ENCODE measurements at regions not wholly inside any gene's neighbourhood (a gene's known extent, or its start where the extent isn't known, plus 50 kb on each side); places are given as distances from the start of the nearest gene placed in this dataset.
"Not testable (repeated sequence)": the region's sequence is repeated elsewhere in the genome, so short reads cannot be mapped to it uniquely, and the experiment has no call there.

DNA sequence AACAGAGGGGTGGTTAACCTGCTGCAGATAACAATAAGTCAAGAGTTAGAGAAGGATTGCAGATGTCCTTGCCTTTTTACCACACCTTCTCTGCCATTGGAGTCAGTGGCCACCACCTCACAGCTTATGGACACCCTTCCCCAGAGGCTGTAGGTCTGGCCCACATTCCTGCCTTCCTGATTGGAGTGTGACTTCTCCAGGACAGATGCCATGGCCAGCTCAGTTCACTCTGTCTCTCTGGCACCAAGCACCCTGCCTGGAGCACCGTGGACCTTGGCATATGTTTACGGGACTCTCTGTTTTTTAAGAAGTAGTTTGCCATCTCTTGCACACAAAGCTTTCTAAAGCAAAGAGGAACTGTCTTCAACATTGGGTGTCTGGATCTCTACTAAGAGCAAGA lies 323.8 kb downstream of the BCL2L11 start:
- DNase-seq; H3K27me3 Mint-ChIP-seq (ENCODE audit: low read depth); H3K4me3 Mint-ChIP-seq; ATAC-seq (replicated peaks in 1 of 2); H3K27ac Mint-ChIP-seq; H3K36me3 Mint-ChIP-seq (ENCODE audit: insufficient read depth in 2 of 2); H3K4me1 Mint-ChIP-seq (ENCODE audit: low read depth); H3K9me3 Mint-ChIP-seq: not testable (repeated sequence)

DNA sequence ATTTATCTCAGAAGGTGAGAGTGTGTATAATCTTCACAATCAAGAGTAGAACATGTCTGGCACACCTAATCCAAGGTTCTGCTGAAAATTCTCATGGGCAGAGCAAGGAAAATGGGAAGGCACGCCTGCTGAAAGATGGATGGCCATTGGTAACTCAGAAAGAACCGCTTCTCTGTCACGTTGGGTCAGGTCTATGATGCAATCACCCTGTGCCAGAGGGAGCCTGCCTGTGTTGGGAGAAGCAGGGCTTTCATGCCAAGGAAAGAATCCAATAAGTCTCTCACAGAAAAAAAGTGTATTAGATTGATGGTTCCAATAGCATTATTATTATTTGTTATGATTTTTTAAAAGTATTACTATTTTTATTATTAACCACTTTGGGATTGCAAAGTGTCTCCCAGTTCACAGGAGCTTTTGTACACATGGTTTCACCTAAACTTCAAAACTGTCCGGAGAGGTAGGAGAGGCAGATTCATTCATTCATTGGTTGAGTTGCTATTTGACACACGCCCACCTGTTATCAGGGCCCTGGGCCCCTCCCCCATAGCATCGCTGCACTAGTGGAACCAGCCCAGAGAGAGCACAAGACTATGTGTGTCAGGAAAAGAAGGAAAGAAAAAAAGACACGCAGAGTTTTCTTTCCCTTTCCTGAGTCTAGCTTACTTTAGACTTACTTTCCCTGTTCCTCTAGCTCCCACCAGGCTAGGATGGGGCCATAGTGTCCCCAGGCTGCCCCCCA lies 324.6 kb downstream of the BCL2L11 start:
- not testable (repeated sequence) for DNase-seq; H3K27me3 Mint-ChIP-seq (ENCODE audit: low read depth); H3K27ac Mint-ChIP-seq; H3K4me3 Mint-ChIP-seq; H3K36me3 Mint-ChIP-seq (ENCODE audit: insufficient read depth in 2 of 2); ATAC-seq (replicated peaks in 1 of 2); H3K9me3 Mint-ChIP-seq
- peaks cover 15% of the 10 kb centered on the region for H3K4me1 Mint-ChIP-seq (ENCODE audit: low read depth)

- not testable (repeated sequence) for H3K36me3 Mint-ChIP-seq (ENCODE audit: insufficient read depth in 2 of 2); H3K27me3 Mint-ChIP-seq (ENCODE audit: low read depth); H3K27ac Mint-ChIP-seq; H3K4me3 Mint-ChIP-seq; H3K9me3 Mint-ChIP-seq; ATAC-seq (replicated peaks in 1 of 2); DNase-seq
- peaks cover 15% of the 10 kb centered on the region for H3K4me1 Mint-ChIP-seq (ENCODE audit: low read depth)
These were observed 325.2 kb downstream of the BCL2L11 start for GRCh38 chr2:111445941-111446340.

DNA sequence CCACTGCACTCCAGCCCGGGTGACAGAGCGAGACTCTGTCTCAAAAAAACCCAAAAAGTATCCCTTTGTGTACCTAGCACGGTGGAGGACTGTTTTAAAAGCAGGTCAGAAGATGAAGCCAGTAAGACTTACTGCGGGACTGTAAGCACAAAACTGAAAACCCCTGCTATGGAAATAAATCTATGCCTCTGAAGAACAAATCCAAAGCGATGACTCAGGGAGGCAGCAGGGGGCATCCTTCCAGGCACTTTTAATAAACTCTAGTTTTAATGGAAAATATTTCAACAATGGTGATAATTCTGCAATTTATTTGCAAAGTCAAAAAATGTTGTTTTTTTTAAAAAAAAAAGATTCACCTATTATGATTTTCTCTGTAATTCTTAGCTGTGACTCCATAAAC lies 326.8 kb downstream of the BCL2L11 start:
- not testable (repeated sequence) for H3K36me3 Mint-ChIP-seq (ENCODE audit: insufficient read depth in 2 of 2); DNase-seq; H3K4me1 Mint-ChIP-seq (ENCODE audit: low read depth); H3K27me3 Mint-ChIP-seq (ENCODE audit: low read depth); H3K4me3 Mint-ChIP-seq; H3K27ac Mint-ChIP-seq; ATAC-seq (replicated peaks in 1 of 2); H3K9me3 Mint-ChIP-seq

- not testable (repeated sequence) for H3K9me3 Mint-ChIP-seq; H3K4me1 Mint-ChIP-seq (ENCODE audit: low read depth); H3K36me3 Mint-ChIP-seq (ENCODE audit: insufficient read depth in 2 of 2); H3K27me3 Mint-ChIP-seq (ENCODE audit: low read depth); ATAC-seq (replicated peaks in 1 of 2); DNase-seq; H3K27ac Mint-ChIP-seq; H3K4me3 Mint-ChIP-seq
These were observed 328.1 kb downstream of the BCL2L11 start for GRCh38 chr2:111448796-111449195.

DNA sequence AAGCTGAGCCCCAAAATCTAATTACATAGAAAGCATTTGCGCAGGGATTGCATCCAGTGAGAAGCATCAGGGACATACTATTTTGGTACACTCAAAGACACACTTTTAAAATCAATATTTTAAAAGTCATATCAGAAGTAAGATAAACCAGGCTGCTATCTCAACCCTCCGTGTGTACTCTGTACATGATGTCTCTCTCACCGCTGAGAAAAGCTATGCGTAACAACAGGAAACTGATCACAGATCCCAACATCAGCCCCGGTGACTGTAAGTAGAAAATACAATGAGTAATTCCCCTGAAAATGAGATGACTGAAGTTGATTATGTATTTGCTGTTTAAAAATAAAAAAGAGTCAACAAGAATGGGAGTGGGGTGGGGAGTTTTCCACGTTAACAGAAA lies 329.8 kb downstream of the BCL2L11 start:
- H3K36me3 Mint-ChIP-seq (ENCODE audit: insufficient read depth in 2 of 2); H3K27me3 Mint-ChIP-seq (ENCODE audit: low read depth); H3K4me1 Mint-ChIP-seq (ENCODE audit: low read depth); H3K9me3 Mint-ChIP-seq; DNase-seq: not testable (repeated sequence)
- peak overlapping the region in 1 of 2 donors; percentile 78 for H3K4me3 Mint-ChIP-seq
- peak; percentile 86 to 89 for ATAC-seq (replicated peaks in 1 of 2)
- H3K27ac Mint-ChIP-seq = peak overlapping the region; percentile 87

GRCh38 chr2:111451692-111452199 lies 331.0 kb downstream of the BCL2L11 start:
- DNase-seq; H3K27ac Mint-ChIP-seq; H3K27me3 Mint-ChIP-seq (ENCODE audit: low read depth); H3K4me1 Mint-ChIP-seq (ENCODE audit: low read depth); H3K9me3 Mint-ChIP-seq; H3K36me3 Mint-ChIP-seq (ENCODE audit: insufficient read depth in 2 of 2): not testable (repeated sequence)
- H3K4me3 Mint-ChIP-seq = peak overlapping the region in 1 of 2 donors; percentile 69
- ATAC-seq (replicated peaks in 1 of 2) = peak in 1 of 2 donors; percentile 1

GRCh38 chr2:111452208-111452607 lies 331.5 kb downstream of the BCL2L11 start:
- H3K27ac Mint-ChIP-seq; H3K36me3 Mint-ChIP-seq (ENCODE audit: insufficient read depth in 2 of 2); DNase-seq; H3K9me3 Mint-ChIP-seq; H3K4me1 Mint-ChIP-seq (ENCODE audit: low read depth); H3K27me3 Mint-ChIP-seq (ENCODE audit: low read depth): not testable (repeated sequence)
- peak; percentile 63 to 64 for ATAC-seq (replicated peaks in 1 of 2)
- peak overlapping the region; percentile 29 to 69 for H3K4me3 Mint-ChIP-seq

GRCh38 chr2:111453308-111453707 lies 332.6 kb downstream of the BCL2L11 start:
- DNase-seq; H3K27ac Mint-ChIP-seq; H3K4me1 Mint-ChIP-seq (ENCODE audit: low read depth); H3K4me3 Mint-ChIP-seq; H3K27me3 Mint-ChIP-seq (ENCODE audit: low read depth); H3K36me3 Mint-ChIP-seq (ENCODE audit: insufficient read depth in 2 of 2); H3K9me3 Mint-ChIP-seq; ATAC-seq (replicated peaks in 1 of 2): not testable (repeated sequence)

DNA sequence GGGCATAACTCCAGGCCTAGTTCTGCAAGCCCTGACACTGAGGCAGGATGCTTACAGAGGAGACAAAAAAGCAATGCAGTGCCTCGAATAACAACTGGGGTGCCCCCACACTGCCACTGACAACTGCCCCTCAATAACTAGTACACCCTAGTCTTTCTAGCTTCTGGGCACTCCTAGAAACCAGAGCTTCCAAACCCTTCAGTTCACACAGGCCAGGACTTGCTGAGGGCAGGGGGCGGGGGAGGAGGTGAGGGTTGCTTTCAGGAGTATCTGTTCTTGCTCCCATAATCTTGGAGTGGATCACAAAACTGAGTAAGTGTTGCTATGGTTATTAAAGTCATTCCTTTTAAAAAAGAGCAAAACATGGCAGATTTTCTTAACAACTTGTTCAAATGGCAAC lies 333.1 kb downstream of the BCL2L11 start:
- not testable (repeated sequence) for H3K27ac Mint-ChIP-seq; H3K36me3 Mint-ChIP-seq (ENCODE audit: insufficient read depth in 2 of 2); H3K27me3 Mint-ChIP-seq (ENCODE audit: low read depth); H3K4me1 Mint-ChIP-seq (ENCODE audit: low read depth); ATAC-seq (replicated peaks in 1 of 2); DNase-seq; H3K9me3 Mint-ChIP-seq; H3K4me3 Mint-ChIP-seq

DNA sequence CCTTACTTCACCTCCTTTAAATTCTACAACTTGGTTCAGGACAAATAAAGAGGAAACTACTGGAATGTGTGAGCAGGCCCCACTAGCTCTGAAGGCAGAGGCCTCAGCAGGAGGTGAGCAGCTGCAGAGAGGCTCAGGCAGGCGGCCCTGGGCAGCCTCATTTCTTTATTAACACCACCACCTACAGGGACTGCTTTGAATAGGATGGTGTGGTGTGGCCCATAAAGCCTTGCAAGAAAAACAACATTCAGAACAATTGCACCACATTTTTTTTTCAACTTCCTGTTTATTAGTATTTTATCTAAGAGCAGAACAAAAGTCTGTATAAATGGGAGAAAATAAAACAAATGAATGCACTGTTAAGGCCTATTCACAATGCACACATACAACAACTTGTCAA lies 333.7 kb downstream of the BCL2L11 start:
- peak; percentile 59 to 68 for ATAC-seq (replicated peaks in 1 of 2)
- not testable (repeated sequence) for DNase-seq; H3K36me3 Mint-ChIP-seq (ENCODE audit: insufficient read depth in 2 of 2); H3K27ac Mint-ChIP-seq; H3K9me3 Mint-ChIP-seq; H3K27me3 Mint-ChIP-seq (ENCODE audit: low read depth); H3K4me1 Mint-ChIP-seq (ENCODE audit: low read depth); H3K4me3 Mint-ChIP-seq

DNA sequence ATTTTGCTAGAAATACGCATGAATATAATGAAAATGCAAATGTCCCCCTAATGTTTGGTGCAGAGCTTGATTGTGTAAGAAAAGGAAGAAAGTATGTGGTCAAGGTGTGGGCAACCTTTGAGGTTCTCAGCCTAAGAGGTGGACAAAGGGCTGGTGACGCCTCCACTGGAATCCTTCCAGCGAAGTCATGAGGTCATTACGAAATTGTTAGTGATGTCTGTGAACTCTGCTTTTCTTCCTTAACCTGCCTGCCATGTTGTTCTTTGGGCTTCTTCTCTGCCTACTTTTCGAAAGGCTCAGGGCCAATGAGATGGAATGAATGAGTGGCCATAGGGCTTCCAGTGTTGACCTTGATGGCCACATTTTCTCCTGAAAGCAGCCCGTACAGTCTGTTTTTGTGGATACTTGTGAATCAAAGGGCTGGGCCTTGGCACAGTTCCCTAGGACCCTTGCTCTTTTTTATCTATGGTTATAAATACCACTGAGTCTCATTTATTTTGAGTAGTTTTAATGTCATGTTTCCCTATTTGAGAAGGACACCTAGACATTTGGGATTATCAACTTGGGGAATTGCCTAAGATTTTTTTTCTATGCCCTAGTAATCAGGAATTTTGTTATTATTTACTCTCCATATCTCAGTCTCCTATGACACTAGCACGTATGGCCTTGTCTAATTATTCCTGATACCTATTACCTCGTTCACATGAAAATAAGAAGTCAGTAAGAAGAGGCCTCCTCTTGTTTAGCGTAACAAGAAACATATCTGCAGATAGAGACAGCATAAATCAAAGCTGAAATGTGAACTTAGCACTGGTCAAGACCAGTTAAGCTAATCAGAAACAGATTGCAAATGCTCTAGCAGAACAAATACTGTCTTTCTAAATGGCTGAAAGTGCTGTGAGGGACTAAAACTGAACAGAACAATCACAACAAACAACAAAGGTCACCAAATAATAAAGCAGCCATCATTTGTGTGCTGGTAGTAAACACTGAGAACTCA lies 334.6 kb downstream of the BCL2L11 start:
- ATAC-seq (replicated peaks in 1 of 2); H3K36me3 Mint-ChIP-seq (ENCODE audit: insufficient read depth in 2 of 2); H3K4me1 Mint-ChIP-seq (ENCODE audit: low read depth); H3K27me3 Mint-ChIP-seq (ENCODE audit: low read depth); DNase-seq; H3K9me3 Mint-ChIP-seq; H3K4me3 Mint-ChIP-seq; H3K27ac Mint-ChIP-seq: not testable (repeated sequence)

DNA sequence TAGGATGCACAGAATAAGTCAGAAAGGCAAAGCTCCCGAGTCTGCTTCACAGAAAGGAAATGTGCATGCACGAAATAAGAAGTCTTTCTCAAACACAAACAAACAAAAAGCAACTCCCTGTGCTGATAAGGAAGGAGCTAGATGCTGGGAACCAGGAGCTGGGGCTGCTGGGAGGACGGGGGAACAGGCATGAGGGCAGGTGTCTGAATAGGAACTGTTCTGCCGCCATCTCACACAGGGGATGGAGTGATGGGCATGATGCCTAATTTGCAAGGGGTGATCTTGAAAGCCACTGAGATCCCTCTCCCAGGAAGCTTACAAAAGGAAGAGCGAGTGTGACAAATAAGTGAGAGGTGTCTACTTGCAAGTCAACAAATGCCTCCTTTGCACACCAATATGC lies 336.5 kb downstream of the BCL2L11 start:
- not testable (repeated sequence) for H3K4me1 Mint-ChIP-seq (ENCODE audit: low read depth); H3K4me3 Mint-ChIP-seq; DNase-seq; H3K9me3 Mint-ChIP-seq; H3K36me3 Mint-ChIP-seq (ENCODE audit: insufficient read depth in 2 of 2); H3K27me3 Mint-ChIP-seq (ENCODE audit: low read depth); ATAC-seq (replicated peaks in 1 of 2); H3K27ac Mint-ChIP-seq

All from activated T-cell treated with anti-CD3 and anti-CD28 coated beads, Interleukin-2, amount 50 U/mL, for 72 hours (primary cell).